ENCODE measurements at regions not wholly inside any gene's neighbourhood (a gene's known extent, or its start where the extent isn't known, plus 50 kb on each side); places are given as distances from the start of the nearest gene placed in this dataset.

- 86 to 96% (median 91%) methylated on average over 2 of the region's 2 CpGs for WGBS, 3 donors
- H3K9me3 ChIP-seq (ENCODE audit: control insufficient read depth in 2 of 2, insufficient read depth in 1 of 2, low read depth in 1 of 2, low read length in 1 of 2), result no peaks in the 10 kb centered on the region
Measured at GRCh38 chr10:58954178-58954577, 222.3 kb upstream of the PHYHIPL start.

GRCh38 chr10:58955615-58956014 lies 220.8 kb upstream of the PHYHIPL start:
- H3K27ac ChIP-seq (ENCODE audit: low read depth in 1 of 3, low read length in 2 of 3), result no peak overlapping the region
- WGBS, 3 donors, result 85 to 95% (median 93%) methylated on average over 1 of the region's 1 CpG
- H3K27me3 ChIP-seq (ENCODE audit: control insufficient read depth in 3 of 3, insufficient read depth in 3 of 3, low read length in 3 of 3), result no peaks in the 10 kb centered on the region
- DNase-seq, result no peak
- H3K36me3 ChIP-seq (ENCODE audit: control insufficient read depth in 3 of 3, insufficient read depth in 2 of 3, low read depth in 1 of 3, low read length in 3 of 3), result no peaks in the 10 kb centered on the region
- no peak for FAIRE-seq
- H3K4me3 ChIP-seq (ENCODE audit: low read depth in 1 of 3, low read length in 3 of 3), result no peak overlapping the region
- H3K4me1 ChIP-seq (ENCODE audit: control insufficient read depth in 3 of 3, insufficient read depth in 2 of 3, low read depth in 1 of 3, low read length in 2 of 3), result peaks cover 0 to 1% (median 0%) of the 10 kb centered on the region in 3 donors
- H3K9me3 ChIP-seq (ENCODE audit: control insufficient read depth in 2 of 2, insufficient read depth in 1 of 2, low read depth in 1 of 2, low read length in 1 of 2), result no peaks in the 10 kb centered on the region

More at GRCh38 chr10:58954178-58954577, 222.3 kb upstream of the PHYHIPL start:
- H3K4me3 ChIP-seq (ENCODE audit: low read depth in 1 of 3, low read length in 3 of 3), result no peak overlapping the region
- no peaks in the 10 kb centered on the region for H3K27me3 ChIP-seq (ENCODE audit: control insufficient read depth in 3 of 3, insufficient read depth in 3 of 3, low read length in 3 of 3)
- H3K27ac ChIP-seq (ENCODE audit: low read depth in 1 of 3, low read length in 2 of 3), result no peak overlapping the region
- FAIRE-seq, result no peak
- no peaks in the 10 kb centered on the region for H3K36me3 ChIP-seq (ENCODE audit: control insufficient read depth in 3 of 3, insufficient read depth in 2 of 3, low read depth in 1 of 3, low read length in 3 of 3)
- H3K4me1 ChIP-seq (ENCODE audit: control insufficient read depth in 3 of 3, insufficient read depth in 2 of 3, low read depth in 1 of 3, low read length in 2 of 3), result peaks cover 0 to 1% (median 0%) of the 10 kb centered on the region in 3 donors
- DNase-seq, result peak in 1 of 2 donors; percentile 64

GRCh38 chr10:58956926-58957325 lies 219.5 kb upstream of the PHYHIPL start:
- no peaks in the 10 kb centered on the region for H3K36me3 ChIP-seq (ENCODE audit: control insufficient read depth in 3 of 3, insufficient read depth in 2 of 3, low read depth in 1 of 3, low read length in 3 of 3)
- H3K9me3 ChIP-seq (ENCODE audit: control insufficient read depth in 2 of 2, insufficient read depth in 1 of 2, low read depth in 1 of 2, low read length in 1 of 2), result no peaks in the 10 kb centered on the region
- FAIRE-seq (no peak), DNase-seq (no peak)
- H3K27me3 ChIP-seq (ENCODE audit: control insufficient read depth in 3 of 3, insufficient read depth in 3 of 3, low read length in 3 of 3), result peaks cover 0 to 2% (median 0%) of the 10 kb centered on the region in 3 donors
- H3K27ac ChIP-seq (ENCODE audit: low read depth in 1 of 3, low read length in 2 of 3), result no peak overlapping the region
- 86 to 98% (median 95%) methylated on average over 2 of the region's 2 CpGs for WGBS, 3 donors
- no peak overlapping the region for H3K4me3 ChIP-seq (ENCODE audit: low read depth in 1 of 3, low read length in 3 of 3)
- H3K4me1 ChIP-seq (ENCODE audit: control insufficient read depth in 3 of 3, insufficient read depth in 2 of 3, low read depth in 1 of 3, low read length in 2 of 3), result peaks cover 0 to 1% (median 0%) of the 10 kb centered on the region in 3 donors

GRCh38 chr10:58957517-58957916 lies 218.9 kb upstream of the PHYHIPL start:
- Histone ChIP-seq H3K4me3 (ENCODE audit: low read depth in 1 of 3, low read length in 3 of 3) (no peak overlapping the region), H3K36me3 (ENCODE audit: control insufficient read depth in 3 of 3, insufficient read depth in 2 of 3, low read depth in 1 of 3, low read length in 3 of 3) (no peaks in the 10 kb centered on the region), H3K4me1 (ENCODE audit: control insufficient read depth in 3 of 3, insufficient read depth in 2 of 3, low read depth in 1 of 3, low read length in 2 of 3) (peaks cover 0 to 1% (median 0%) of the 10 kb centered on the region in 3 donors), H3K27ac (ENCODE audit: low read depth in 1 of 3, low read length in 2 of 3) (no peak overlapping the region), H3K27me3 (ENCODE audit: control insufficient read depth in 3 of 3, insufficient read depth in 3 of 3, low read length in 3 of 3) (peaks cover 0 to 2% (median 0%) of the 10 kb centered on the region in 3 donors), H3K9me3 (ENCODE audit: control insufficient read depth in 2 of 2, insufficient read depth in 1 of 2, low read depth in 1 of 2, low read length in 1 of 2) (no peaks in the 10 kb centered on the region)
- WGBS, 3 donors, result 84 to 93% (median 86%) methylated on average over 1 of the region's 1 CpG
- FAIRE-seq (no peak), DNase-seq (no peak)

GRCh38 chr10:58963101-58963534 lies 213.3 kb upstream of the PHYHIPL start:
- 48 to 64% (median 56%) methylated on average over 3 of the region's 3 CpGs for WGBS, 3 donors
- no peaks in the 10 kb centered on the region for H3K9me3 ChIP-seq (ENCODE audit: control insufficient read depth in 2 of 2, insufficient read depth in 1 of 2, low read depth in 1 of 2, low read length in 1 of 2)
- peaks cover 0 to 2% (median 0%) of the 10 kb centered on the region in 3 donors for H3K27me3 ChIP-seq (ENCODE audit: control insufficient read depth in 3 of 3, insufficient read depth in 3 of 3, low read length in 3 of 3)
- H3K4me1 ChIP-seq (ENCODE audit: control insufficient read depth in 3 of 3, insufficient read depth in 2 of 3, low read depth in 1 of 3, low read length in 2 of 3), result peaks cover 0 to 13% (median 1%) of the 10 kb centered on the region in 3 donors
- peak in 1 of 2 donors; percentile 35 for DNase-seq
- FAIRE-seq, result no peak
- H3K36me3 ChIP-seq (ENCODE audit: control insufficient read depth in 3 of 3, insufficient read depth in 2 of 3, low read depth in 1 of 3, low read length in 3 of 3), result no peaks in the 10 kb centered on the region
- H3K27ac ChIP-seq (ENCODE audit: low read depth in 1 of 3, low read length in 2 of 3), result no peak overlapping the region
- no peak overlapping the region for H3K4me3 ChIP-seq (ENCODE audit: low read depth in 1 of 3, low read length in 3 of 3)

- DNase-seq (no peak), FAIRE-seq (no peak)
Measured at GRCh38 chr10:58963723-58964124, 212.7 kb upstream of the PHYHIPL start.

GRCh38 chr10:58965855-58966254 lies 210.6 kb upstream of the PHYHIPL start:
- H3K4me3 ChIP-seq (ENCODE audit: low read depth in 1 of 3, low read length in 3 of 3), result no peak overlapping the region
- H3K4me1 ChIP-seq (ENCODE audit: control insufficient read depth in 3 of 3, insufficient read depth in 2 of 3, low read depth in 1 of 3, low read length in 2 of 3), result peaks cover 0 to 13% (median 0%) of the 10 kb centered on the region in 3 donors
- peaks cover 0 to 2% (median 0%) of the 10 kb centered on the region in 3 donors for H3K27me3 ChIP-seq (ENCODE audit: control insufficient read depth in 3 of 3, insufficient read depth in 3 of 3, low read length in 3 of 3)
- H3K27ac ChIP-seq (ENCODE audit: low read depth in 1 of 3, low read length in 2 of 3), result no peak overlapping the region
- no peaks in the 10 kb centered on the region for H3K36me3 ChIP-seq (ENCODE audit: control insufficient read depth in 3 of 3, insufficient read depth in 2 of 3, low read depth in 1 of 3, low read length in 3 of 3)
- DNase-seq (no peak), FAIRE-seq (no peak)
- H3K9me3 ChIP-seq (ENCODE audit: control insufficient read depth in 2 of 2, insufficient read depth in 1 of 2, low read depth in 1 of 2, low read length in 1 of 2), result no peaks in the 10 kb centered on the region
- 75 to 96% (median 79%) methylated on average over 1 of the region's 1 CpG for WGBS, 3 donors

More at GRCh38 chr10:58963723-58964124, 212.7 kb upstream of the PHYHIPL start:
- 64 to 78% (median 68%) methylated on average over 3 of the region's 3 CpGs for WGBS, 3 donors
- Histone ChIP-seq H3K4me3 (ENCODE audit: low read depth in 1 of 3, low read length in 3 of 3) (no peak overlapping the region), H3K27ac (ENCODE audit: low read depth in 1 of 3, low read length in 2 of 3) (no peak overlapping the region), H3K27me3 (ENCODE audit: control insufficient read depth in 3 of 3, insufficient read depth in 3 of 3, low read length in 3 of 3) (peaks cover 0 to 2% (median 0%) of the 10 kb centered on the region in 3 donors), H3K36me3 (ENCODE audit: control insufficient read depth in 3 of 3, insufficient read depth in 2 of 3, low read depth in 1 of 3, low read length in 3 of 3) (no peaks in the 10 kb centered on the region), H3K9me3 (ENCODE audit: control insufficient read depth in 2 of 2, insufficient read depth in 1 of 2, low read depth in 1 of 2, low read length in 1 of 2) (no peaks in the 10 kb centered on the region), H3K4me1 (ENCODE audit: control insufficient read depth in 3 of 3, insufficient read depth in 2 of 3, low read depth in 1 of 3, low read length in 2 of 3) (peaks cover 0 to 13% (median under 1%) of the 10 kb centered on the region in 3 donors)

GRCh38 chr10:58967551-58968388 lies 208.7 kb upstream of the PHYHIPL start:
- Histone ChIP-seq H3K9me3 (ENCODE audit: control insufficient read depth in 2 of 2, insufficient read depth in 1 of 2, low read depth in 1 of 2, low read length in 1 of 2) (no peaks in the 10 kb centered on the region), H3K27me3 (ENCODE audit: control insufficient read depth in 3 of 3, insufficient read depth in 3 of 3, low read length in 3 of 3) (no peaks in the 10 kb centered on the region), H3K36me3 (ENCODE audit: control insufficient read depth in 3 of 3, insufficient read depth in 2 of 3, low read depth in 1 of 3, low read length in 3 of 3) (no peaks in the 10 kb centered on the region), H3K27ac (ENCODE audit: low read depth in 1 of 3, low read length in 2 of 3) (peak overlapping the region in 1 of 3 donors; percentile 32), H3K4me1 (ENCODE audit: control insufficient read depth in 3 of 3, insufficient read depth in 2 of 3, low read depth in 1 of 3, low read length in 2 of 3) (peaks cover 0 to 13% (median 0%) of the 10 kb centered on the region in 3 donors), H3K4me3 (ENCODE audit: low read depth in 1 of 3, low read length in 3 of 3) (no peak overlapping the region)
- FAIRE-seq (no peak), DNase-seq (peak; percentile 86)
- 32 to 37% (median 36%) methylated on average over 19 of the region's 19 CpGs for WGBS, 3 donors

All from small intestine (tissue), 7 donors.